IMR-90 (cell line): ENCODE measurements at regions not wholly inside any gene's neighbourhood (a gene's known extent, or its start where the extent isn't known, plus 50 kb on each side); places are given as distances from the start of the nearest gene placed in this dataset.

Source experiments
- ATAC-seq: fragments of 200-7000 bp; cut with Tn5 transposase; 2 replicates; pipeline ENCODE4 v1.9.1; 2020; ENCODE audit warnings: low read depth, mild to moderate bottlenecking, moderate library complexity
- BruUV-seq: library from RNA; stranded (reverse); fragments of 400-500 nt; replicated peaks from 2 replicates; lab custom pipeline; 2021; lab: Mats Ljungman, UMichigan
- CTCF ChIA-PET: fragments of 300-600 bp; formaldehyde crosslinking; extraction: SDS; loops from one replicate; lab custom pipeline; 2021; ENCODE audit warnings: antibody characterized with exemption; lab: Yijun Ruan, JAX
- POLR2A ChIA-PET: fragments of 300-600 bp; sonication (Branson Sonifier 250); formaldehyde crosslinking; loops from one replicate; lab custom pipeline; 2022; ENCODE audit warnings: antibody characterized with exemption; ENCODE audit not compliant: unreplicated experiment; lab: Charles Lee
- DNase-seq: peaks from one replicate; pipeline ENCODE4 v3.0.0; 2013
- H2AFZ ChIP-seq: replicated peaks from 2 replicates; pipeline ENCODE3; 2013; ENCODE audit warnings: low read length, mild to moderate bottlenecking; ENCODE audit not compliant: poor library complexity
- H2AK5ac ChIP-seq: 2 replicates; pipeline ENCODE4 v1.6.1; 2013; ENCODE audit warnings: low read depth, low read length, inconsistent platforms
- H2AK9ac ChIP-seq: replicated peaks from 2 replicates; pipeline ENCODE3; 2013; ENCODE audit warnings: mild to moderate bottlenecking, low read depth, low read length, moderate library complexity; ENCODE audit not compliant: poor library complexity
- H2BK120ac ChIP-seq: 2 replicates; pipeline ENCODE4 v1.6.1; 2013; ENCODE audit warnings: low read depth, low read length, inconsistent platforms
- H2BK15ac ChIP-seq: 3 replicates; pipeline ENCODE4 v1.6.1; 2013; ENCODE audit warnings: low read depth, low read length, inconsistent platforms
- H2BK20ac ChIP-seq: 2 replicates; pipeline ENCODE4 v1.6.1; 2013; ENCODE audit warnings: low read depth, mild to moderate bottlenecking, inconsistent platforms, low read length, moderate library complexity
- H2BK5ac ChIP-seq: 2 replicates; pipeline ENCODE4 v1.6.1; 2013; ENCODE audit warnings: mild to moderate bottlenecking, low read depth, low read length, inconsistent platforms; ENCODE audit not compliant: poor library complexity, severe bottlenecking
- H3K14ac ChIP-seq: replicated peaks from 2 replicates; pipeline ENCODE4 v1.6.1; 2013; ENCODE audit warnings: low read depth, low read length, inconsistent platforms
- H3K18ac ChIP-seq: 2 replicates; pipeline ENCODE4 v1.6.1; 2013; ENCODE audit warnings: low read depth, low read length, control low read depth
- H3K23ac ChIP-seq: 2 replicates; pipeline ENCODE4 v1.6.1; 2013; ENCODE audit warnings: low read depth, low read length, inconsistent platforms
- H3K27ac ChIP-seq: 2 replicates; pipeline ENCODE4 v1.5.1; 2013; ENCODE audit warnings: mild to moderate bottlenecking, control low read depth, low read length; ENCODE audit not compliant: insufficient read depth
- H3K27me3 ChIP-seq: 2 replicates; pipeline ENCODE4 v1.6.1; 2013; ENCODE audit warnings: low read length; ENCODE audit not compliant: control insufficient read depth, insufficient read depth
- H3K36me3 ChIP-seq: 2 replicates; pipeline ENCODE4 v1.6.1; 2013; ENCODE audit warnings: low read length, mixed read lengths; ENCODE audit not compliant: control insufficient read depth, insufficient read depth
- H3K4ac ChIP-seq: 2 replicates; pipeline ENCODE4 v1.6.1; 2013; ENCODE audit warnings: low read depth, low read length, inconsistent platforms
- H3K4me1 ChIP-seq: 2 replicates; pipeline ENCODE4 v1.6.1; 2013; ENCODE audit warnings: low read length, mixed read lengths; ENCODE audit not compliant: control insufficient read depth, insufficient read depth
- H3K4me2 ChIP-seq: 2 replicates; pipeline ENCODE4 v1.6.1; 2013; ENCODE audit warnings: low read depth, mild to moderate bottlenecking, control low read depth, low read length, moderate library complexity
- H3K4me3 ChIP-seq: 2 replicates; pipeline ENCODE4 v1.5.1; 2013; ENCODE audit warnings: low read depth, mild to moderate bottlenecking, control low read depth, low read length, moderate library complexity; ENCODE audit not compliant: insufficient read depth
- H3K56ac ChIP-seq: 2 replicates; pipeline ENCODE4 v1.6.1; 2013; ENCODE audit warnings: low read length, inconsistent platforms; ENCODE audit not compliant: insufficient read depth; ENCODE audit errors: extremely low read depth
- H3K79me1 ChIP-seq, 2 experiments: 2 replicates each; pipeline ENCODE4 v1.6.1; 2013; ENCODE audit warnings: low read length in 2 of 2, inconsistent platforms in 1 of 2, low read depth in 1 of 2
- H3K9ac ChIP-seq: 2 replicates; pipeline ENCODE4 v1.6.1; 2013; ENCODE audit warnings: low read depth, low read length, control low read depth
- H3K9me1 ChIP-seq: 2 replicates; pipeline ENCODE4 v1.6.1; 2013; ENCODE audit warnings: low read length, inconsistent platforms; ENCODE audit not compliant: insufficient read depth
- H3K9me3 ChIP-seq: 2 replicates; pipeline ENCODE4 v1.6.1; 2013; ENCODE audit warnings: low read length; ENCODE audit not compliant: control insufficient read depth, insufficient read depth
- H4K20me1 ChIP-seq: 2 replicates; pipeline ENCODE4 v1.6.1; 2013; ENCODE audit warnings: low read length, inconsistent platforms; ENCODE audit not compliant: insufficient read depth
- H4K5ac ChIP-seq: 2 replicates; pipeline ENCODE4 v1.6.1; 2013; ENCODE audit warnings: mild to moderate bottlenecking, low read depth, low read length, control low read depth
- H4K8ac ChIP-seq, 2 experiments: 2 replicates each; pipeline ENCODE4 v1.6.1; 2013; ENCODE audit warnings: low read depth in 2 of 2, low read length in 2 of 2, control low read depth in 1 of 2, inconsistent platforms in 1 of 2
- H4K91ac ChIP-seq: 2 replicates; pipeline ENCODE4 v1.6.1; 2013; ENCODE audit warnings: low read depth, low read length, inconsistent platforms; ENCODE audit not compliant: insufficient read depth
- CEBPB ChIP-seq: IDR thresholded peaks from 2 replicates; pipeline ENCODE4 v1.6.1; 2012; ENCODE audit warnings: low read depth, low read length, improper control_type of control experiment
- CHD1 ChIP-seq: IDR thresholded peaks from 2 replicates; pipeline ENCODE4 v1.6.1; 2012; ENCODE audit warnings: low read depth, low read length, improper control_type of control experiment
- MAFK ChIP-seq: IDR thresholded peaks from 2 replicates; pipeline ENCODE4 v1.6.1; 2012; ENCODE audit warnings: low read depth, low read length, improper control_type of control experiment
- MXI1 ChIP-seq: IDR thresholded peaks from 2 replicates; pipeline ENCODE4 v1.6.1; 2012; ENCODE audit warnings: low read depth, mild to moderate bottlenecking, low read length, moderate library complexity, borderline replicate concordance
- POLR2A ChIP-seq: IDR thresholded peaks from 2 replicates; pipeline ENCODE4 v1.6.1; 2012; ENCODE audit warnings: mild to moderate bottlenecking, low read depth, low read length
- RCOR1 ChIP-seq: IDR thresholded peaks from 2 replicates; pipeline ENCODE4 v1.6.1; 2012; ENCODE audit warnings: mild to moderate bottlenecking, low read length, improper control_type of control experiment; ENCODE audit not compliant: insufficient replicate concordance
- WGBS, 2 experiments: methylation state at CpG; one replicate each; pipeline versions ENCODE4 v1.1.5 to v1.1.7; 2013; ENCODE audit warnings: missing lambda C conversion rate in 2 of 2; ENCODE audit not compliant: insufficient read length in 1 of 2; ENCODE audit errors: extremely low coverage in 2 of 2; 5-methylcytosine and 5-hydroxymethylcytosine counted together
- dilution Hi-C: fragments of 300-500 bp; cut with HindIII; formaldehyde crosslinking; loops from one replicate; pipeline ENCODE4 v1.14.3; 2018; ENCODE audit warnings: low sequenced_read_pairs; ENCODE audit not compliant: unreplicated experiment
- in situ Hi-C: fragments of 300-500 bp; cut with MboI; formaldehyde crosslinking; loops from 3 replicates; pipeline ENCODE4 v1.14.3; 2019; ENCODE audit warnings: low sequenced_read_pairs, inconsistent platforms, mixed read lengths
- intact Hi-C: fragments of 100-400 bp; cut with micrococcal nuclease; formaldehyde crosslinking; loops from 2 replicates; pipeline ENCODE4 v1.10.0; 2022
- TF ChIP-seq, protein P1 (sequence below): fragments of 150-350 bp; IDR thresholded peaks from 2 replicates; pipeline ENCODE4 v1.6.1; 2017; ENCODE audit warnings: mild to moderate bottlenecking, antibody characterized with exemption, low read length, low read depth

DNA sequence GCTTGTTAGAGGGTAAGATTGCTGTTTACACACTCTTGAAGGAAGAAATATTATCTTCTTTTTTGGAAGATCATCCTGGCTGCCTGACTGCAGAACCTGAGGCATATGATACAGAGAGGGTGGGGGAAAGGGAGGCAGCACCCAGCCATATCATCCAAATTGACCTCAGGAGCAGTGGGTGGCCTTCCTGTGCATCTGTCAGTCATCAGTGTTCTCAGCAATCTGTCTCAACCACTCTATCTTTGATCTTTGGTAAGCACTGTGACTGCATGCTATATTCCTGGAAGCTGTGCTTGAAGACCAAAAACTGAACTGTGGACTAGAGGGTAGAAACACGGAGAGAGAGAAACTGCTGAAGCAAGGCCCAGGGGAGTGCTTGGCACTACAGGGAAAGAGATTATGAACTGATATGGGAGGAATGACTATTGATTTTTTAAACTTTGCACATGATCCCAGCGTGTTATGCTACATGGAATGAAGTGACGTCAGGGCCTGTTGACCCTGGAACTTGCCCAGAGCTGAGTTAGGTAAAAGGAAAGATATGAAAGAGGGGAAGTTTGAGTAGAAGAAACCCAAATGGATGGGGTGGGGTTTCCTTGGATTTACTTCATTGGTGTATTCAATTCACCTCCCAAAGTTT is 171.5 kb downstream of the ASCL1 start:
- intact Hi-C loops = no loop called here
- Histone ChIP-seq H3K4me1 (no peaks in the 10 kb centered on the region), H2BK120ac (no peak overlapping the region), H3K14ac (no peak overlapping the region), H3K23ac (no peak overlapping the region), H3K9me3 (peaks cover 24% of the 10 kb centered on the region), H2AFZ (no peak overlapping the region), H3K4me2 (no peak overlapping the region), H3K79me1 (no peaks in the 10 kb centered on the region), H3K9me1 (no peaks in the 10 kb centered on the region), H4K20me1 (no peaks in the 10 kb centered on the region), H4K5ac (no peak overlapping the region), H2BK5ac (no peak overlapping the region), H3K27me3 (no peaks in the 10 kb centered on the region), H3K18ac (no peak overlapping the region), H3K36me3 (no peaks in the 10 kb centered on the region), H3K4me3 (no peak overlapping the region), H3K56ac (no peak overlapping the region; the same call in 1 of the 2 replicates), H3K27ac (no peak overlapping the region), H3K9ac (no peak overlapping the region), H2AK9ac (no peak overlapping the region), H4K8ac (no peak overlapping the region), H2BK15ac (no peak overlapping the region), H4K91ac (no peak overlapping the region), H2BK20ac (no peak overlapping the region), H2AK5ac (no peak overlapping the region), H3K4ac (no peak overlapping the region)
- WGBS, 2 experiments = 33% methylated on average over 1 of the region's 3 CpGs; no CpG with 5 or more reads in 1 of the 2 experiments
- POLR2A ChIA-PET = no interaction called here
- dilution Hi-C loops = no loop called here
- CTCF ChIA-PET = no interaction called here
- no TSS peak for BruUV-seq
- in situ Hi-C loops = no loop called here
- no peak for ATAC-seq
- TF ChIP-seq MXI1 (no peak), RCOR1 (no peak), POLR2A (no peak), MAFK (no peak), CEBPB (no peak), CHD1 (no peak)
- TF ChIP-seq, protein P1, sequence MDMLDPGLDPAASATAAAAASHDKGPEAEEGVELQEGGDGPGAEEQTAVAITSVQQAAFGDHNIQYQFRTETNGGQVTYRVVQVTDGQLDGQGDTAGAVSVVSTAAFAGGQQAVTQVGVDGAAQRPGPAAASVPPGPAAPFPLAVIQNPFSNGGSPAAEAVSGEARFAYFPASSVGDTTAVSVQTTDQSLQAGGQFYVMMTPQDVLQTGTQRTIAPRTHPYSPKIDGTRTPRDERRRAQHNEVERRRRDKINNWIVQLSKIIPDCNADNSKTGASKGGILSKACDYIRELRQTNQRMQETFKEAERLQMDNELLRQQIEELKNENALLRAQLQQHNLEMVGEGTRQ = no peak
- no peak for DNase-seq
